Left hindlimb (tissue), 1 donor: ENCODE measurements at regions not wholly inside any gene's neighbourhood (a gene's known extent, or its start where the extent isn't known, plus 50 kb on each side); places are given as distances from the start of the nearest gene placed in this dataset.

ENCODE experiments used
- DNase-seq: peaks from one replicate; pipeline ENCODE4 v3.0.0-alpha.2; 2018

DNA sequence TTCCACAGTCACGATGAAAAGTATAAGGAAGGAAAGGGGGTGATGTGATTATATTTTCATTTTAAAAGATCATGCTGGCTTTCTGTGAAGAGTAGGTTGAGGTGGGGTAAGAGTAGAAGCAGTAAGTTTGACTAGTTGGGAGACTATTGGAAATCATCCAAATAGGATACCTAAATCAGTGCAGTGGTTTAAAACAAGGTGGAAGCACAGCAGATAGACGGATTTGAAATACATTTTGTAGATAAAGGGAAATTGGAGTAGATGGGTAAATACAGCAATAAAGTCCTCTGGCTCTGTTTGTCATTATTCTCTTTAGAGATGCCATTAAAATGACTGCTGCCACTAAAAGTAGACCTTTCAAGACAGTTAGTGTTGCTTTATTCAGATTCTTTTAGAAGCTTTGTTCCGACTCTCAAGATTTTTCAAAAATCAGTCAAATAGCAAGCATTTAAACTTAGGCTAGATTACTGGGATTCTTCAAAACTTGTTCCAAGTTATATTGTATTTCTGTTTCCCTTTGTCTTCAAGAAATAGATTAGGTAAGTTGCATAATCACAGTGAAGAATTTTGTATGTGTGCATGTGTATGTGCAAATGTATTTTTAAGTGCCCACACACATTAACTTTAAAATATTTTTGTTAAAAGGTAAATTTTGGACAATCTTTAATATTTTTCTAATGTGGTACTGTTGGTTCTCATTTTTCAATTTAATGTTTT is 61.7 kb upstream of the DTNA start:
- no peak for DNase-seq

GRCh38 chr18:34649080-34649479 is 61.0 kb upstream of the DTNA start:
- no peak for DNase-seq

DNA sequence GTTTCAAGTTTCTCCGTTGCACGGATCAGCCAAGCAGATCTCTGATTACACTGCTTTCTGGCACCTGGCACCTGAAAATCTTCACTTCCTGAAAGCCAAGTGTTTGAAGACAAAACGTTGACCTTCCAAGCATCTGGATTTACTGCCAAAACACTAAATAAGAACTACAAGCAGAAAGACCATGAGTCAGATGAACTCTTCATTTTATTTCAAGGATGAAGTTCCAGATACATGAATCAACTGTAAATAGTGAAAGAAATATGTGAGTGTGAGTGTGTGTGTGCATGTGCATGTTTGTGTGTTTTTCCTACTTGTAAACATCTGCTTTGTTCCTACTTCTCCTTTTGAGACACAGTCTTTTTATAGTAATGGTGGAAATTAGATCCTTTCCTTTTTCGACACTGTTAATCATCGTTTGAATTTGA is 60.0 kb upstream of the DTNA start:
- DNase-seq: no peak

DNA sequence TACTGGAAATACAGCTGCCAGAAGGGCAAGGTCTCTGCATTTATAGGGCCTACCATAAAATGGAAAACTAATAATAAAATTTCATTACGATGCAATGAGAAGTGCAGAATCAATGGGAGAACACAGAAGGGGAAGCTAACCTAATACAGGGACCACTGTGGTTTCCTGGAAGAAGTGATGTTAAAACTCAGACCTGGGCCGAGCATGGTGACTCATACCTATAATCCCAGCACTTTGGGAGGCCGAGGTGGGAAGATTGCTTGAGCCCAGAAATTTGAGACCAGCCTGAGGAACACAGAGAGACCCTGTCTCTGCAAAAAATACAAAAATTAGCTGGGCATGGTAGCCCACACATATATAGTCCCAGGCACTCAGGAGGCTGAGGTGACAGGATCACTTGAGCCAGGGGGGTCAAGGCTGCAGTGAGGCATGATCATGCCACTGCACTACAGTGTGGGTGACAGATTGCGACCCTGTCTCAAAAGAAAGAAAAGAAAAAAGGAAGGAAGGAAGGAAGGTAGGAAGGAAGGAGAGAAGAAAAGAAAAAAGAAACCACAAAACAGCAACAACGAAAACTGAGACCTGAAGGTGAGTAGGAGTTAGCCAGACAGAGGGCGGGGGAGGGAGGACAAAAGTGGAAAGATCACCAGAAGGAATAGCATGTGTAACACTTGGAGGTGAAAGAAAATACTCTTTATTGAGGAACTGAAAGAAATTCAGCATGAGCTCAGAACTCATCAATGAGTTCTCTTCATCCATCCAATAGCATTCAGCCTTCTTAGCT is 58.3 kb upstream of the DTNA start:
- no peak for DNase-seq

DNA sequence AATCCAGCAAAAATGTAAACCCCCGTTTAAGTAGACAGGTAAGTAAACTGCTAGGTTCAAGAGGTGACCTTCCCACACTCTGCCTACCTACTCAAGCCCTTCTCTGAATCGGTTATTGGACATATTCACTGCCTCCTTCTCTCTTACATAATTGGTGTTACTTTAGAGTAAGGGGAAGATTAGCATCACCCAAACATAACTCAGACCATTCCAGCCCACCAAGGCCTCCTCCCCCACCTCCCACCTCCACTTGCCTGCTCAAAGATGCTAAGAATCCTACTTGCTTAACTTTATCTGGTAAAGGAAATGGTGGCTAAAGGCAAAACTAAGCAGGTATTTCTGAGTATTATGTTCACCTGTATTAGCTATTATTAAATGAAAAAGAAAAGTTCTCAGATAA is 55.0 kb upstream of the DTNA start:
- no peak for DNase-seq

DNA sequence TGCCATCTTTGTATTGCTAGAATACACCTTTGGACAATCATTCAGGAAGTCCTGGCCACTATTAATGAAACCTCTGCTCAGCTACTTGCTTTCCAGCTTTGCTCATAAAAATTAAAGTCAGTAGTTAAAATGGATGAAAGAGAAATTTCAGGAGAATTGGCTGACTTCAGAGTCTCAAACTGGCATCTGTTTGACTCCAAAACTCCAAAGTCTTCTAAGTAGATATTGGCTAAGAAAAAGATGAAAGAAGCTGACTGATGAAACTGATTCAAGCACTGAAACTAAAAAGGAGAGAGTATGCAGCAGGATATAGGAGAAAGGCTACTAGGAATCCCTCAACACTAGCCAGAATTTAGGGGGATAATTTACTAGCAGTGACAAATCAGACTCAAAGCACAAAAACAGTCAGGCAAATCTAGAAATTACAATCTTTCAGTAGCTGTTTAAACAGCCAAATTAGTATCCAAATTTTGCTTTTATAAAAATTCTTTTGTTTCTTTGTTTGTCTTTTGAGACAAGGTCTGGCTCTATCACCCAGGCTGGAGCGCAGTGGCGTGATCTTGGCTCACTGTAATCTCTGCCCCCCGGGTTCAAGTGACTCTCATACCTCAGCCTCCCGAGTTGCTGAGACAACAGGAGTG is 52.1 kb upstream of the DTNA start:
- DNase-seq: no peak

- peak; percentile 70 for DNase-seq
These were observed 50.2 kb upstream of the DTNA start for GRCh38 chr18:34659579-34660517.
